ENCODE measurements at regions not wholly inside any gene's neighbourhood (a gene's known extent, or its start where the extent isn't known, plus 50 kb on each side); places are given as distances from the start of the nearest gene placed in this dataset.

DNA sequence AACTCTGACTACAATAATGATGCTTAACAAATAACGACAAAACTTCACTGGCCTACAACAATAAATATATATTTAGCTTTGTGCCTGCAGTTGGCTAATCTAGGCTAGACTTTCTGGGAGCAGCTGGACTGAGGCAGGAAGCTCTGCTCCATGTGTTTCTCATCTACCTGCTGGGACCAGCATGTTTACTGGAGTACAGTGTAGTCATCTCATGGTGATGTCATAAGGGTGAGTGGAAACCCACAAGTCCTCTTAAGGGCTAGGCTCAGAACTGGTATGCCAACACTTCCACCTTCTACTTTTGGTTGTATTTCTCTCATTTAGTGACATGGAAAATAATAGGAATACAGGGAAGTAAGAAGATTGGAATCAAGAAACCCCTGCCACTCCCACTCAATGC lies 85.7 kb upstream of the NIPBL start:
- DNase-seq (no peak), ATAC-seq (ENCODE audit: low FRiP score in 2 of 2) (no peak)
- TF ChIP-seq POLR2A (IDR thresholded peaks at IDR 0.05) (no peak), POLR2AphosphoS5 (IDR thresholded peaks at IDR 0.05) (no peak), EP300 (IDR thresholded peaks at IDR 0.05) (no peak)
- TF ChIP-seq, protein P1, sequence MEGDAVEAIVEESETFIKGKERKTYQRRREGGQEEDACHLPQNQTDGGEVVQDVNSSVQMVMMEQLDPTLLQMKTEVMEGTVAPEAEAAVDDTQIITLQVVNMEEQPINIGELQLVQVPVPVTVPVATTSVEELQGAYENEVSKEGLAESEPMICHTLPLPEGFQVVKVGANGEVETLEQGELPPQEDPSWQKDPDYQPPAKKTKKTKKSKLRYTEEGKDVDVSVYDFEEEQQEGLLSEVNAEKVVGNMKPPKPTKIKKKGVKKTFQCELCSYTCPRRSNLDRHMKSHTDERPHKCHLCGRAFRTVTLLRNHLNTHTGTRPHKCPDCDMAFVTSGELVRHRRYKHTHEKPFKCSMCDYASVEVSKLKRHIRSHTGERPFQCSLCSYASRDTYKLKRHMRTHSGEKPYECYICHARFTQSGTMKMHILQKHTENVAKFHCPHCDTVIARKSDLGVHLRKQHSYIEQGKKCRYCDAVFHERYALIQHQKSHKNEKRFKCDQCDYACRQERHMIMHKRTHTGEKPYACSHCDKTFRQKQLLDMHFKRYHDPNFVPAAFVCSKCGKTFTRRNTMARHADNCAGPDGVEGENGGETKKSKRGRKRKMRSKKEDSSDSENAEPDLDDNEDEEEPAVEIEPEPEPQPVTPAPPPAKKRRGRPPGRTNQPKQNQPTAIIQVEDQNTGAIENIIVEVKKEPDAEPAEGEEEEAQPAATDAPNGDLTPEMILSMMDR (IDR thresholded peaks at IDR 0.05): no peak
- 88 to 93% methylated on average over 1 of the region's 1 CpG for WGBS, 2 donors
- no peaks in the 10 kb centered on the region for H3K36me3 ChIP-seq
- H3K4me1 ChIP-seq: no peaks in the 10 kb centered on the region
- no peak overlapping the region for H3K4me3 ChIP-seq
- no peaks in the 10 kb centered on the region for H3K9me3 ChIP-seq
- no peak overlapping the region for H3K27ac ChIP-seq
- no peaks in the 10 kb centered on the region for H3K27me3 ChIP-seq

DNA sequence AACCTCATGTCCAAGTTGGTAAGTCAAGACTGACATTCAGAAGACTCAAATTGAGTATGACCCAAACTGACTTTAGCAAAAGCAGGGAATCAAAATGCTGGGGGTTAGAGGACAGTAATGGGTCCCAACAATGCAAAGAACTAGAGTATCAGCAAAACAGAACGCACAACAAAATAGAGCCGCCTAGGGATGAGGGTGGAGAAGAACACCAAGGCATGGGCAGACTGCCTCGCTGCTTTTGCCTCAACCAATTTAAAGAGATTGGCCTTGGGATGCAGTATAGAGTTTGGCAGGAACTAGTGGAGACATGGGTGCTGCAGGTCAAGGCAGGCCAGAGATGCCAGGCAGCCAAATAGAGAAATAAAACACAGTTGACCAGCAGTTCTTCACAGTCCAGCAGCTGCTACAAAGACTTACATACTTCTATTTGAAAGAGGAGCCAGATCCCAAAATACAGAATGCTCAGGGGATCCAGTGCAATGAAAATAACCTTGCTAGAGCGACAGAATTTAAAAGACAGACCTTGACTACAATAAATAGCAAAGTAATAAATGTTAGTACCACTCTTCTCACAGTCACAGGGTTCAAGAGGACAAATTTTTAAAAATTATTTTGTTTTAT lies 83.9 kb upstream of the NIPBL start:
- DNase-seq: no peak
- 83 to 87% methylated on average over 4 of the region's 4 CpGs for WGBS, 2 donors
- no peak overlapping the region for H3K27ac ChIP-seq
- H3K4me3 ChIP-seq: no peak overlapping the region
- no peak for ATAC-seq (ENCODE audit: low FRiP score in 2 of 2)
- H3K36me3 ChIP-seq: no peaks in the 10 kb centered on the region
- TF ChIP-seq, protein P1 (IDR thresholded peaks at IDR 0.05): no peak
- TF ChIP-seq POLR2A (IDR thresholded peaks at IDR 0.05): no peak
- TF ChIP-seq EP300 (IDR thresholded peaks at IDR 0.05): no peak
- TF ChIP-seq POLR2AphosphoS5 (IDR thresholded peaks at IDR 0.05): no peak
- no peaks in the 10 kb centered on the region for H3K27me3 ChIP-seq
- H3K4me1 ChIP-seq: no peaks in the 10 kb centered on the region
- no peaks in the 10 kb centered on the region for H3K9me3 ChIP-seq

DNA sequence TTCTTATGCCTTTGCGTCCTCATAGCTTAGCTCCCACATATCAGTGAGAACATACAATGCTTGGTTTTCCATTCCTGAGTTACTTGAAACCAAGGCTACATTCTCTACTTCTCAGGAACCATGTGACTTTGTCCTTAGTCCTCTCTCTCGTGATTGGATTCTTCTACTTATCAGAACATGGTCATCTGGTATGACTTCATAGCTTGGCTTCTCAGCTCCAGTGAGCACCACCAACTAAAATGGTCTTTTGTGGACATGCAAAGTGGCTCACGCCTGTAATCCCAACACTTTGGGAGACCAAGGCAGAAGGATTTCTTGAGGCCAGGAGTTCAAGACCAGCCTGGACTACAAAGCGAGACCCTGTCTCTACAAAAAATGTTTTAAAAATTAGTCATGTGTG lies 81.2 kb upstream of the NIPBL start:
- no peak for ATAC-seq (ENCODE audit: low FRiP score in 2 of 2)
- 86 to 89% methylated on average over 4 of the region's 4 CpGs for WGBS, 2 donors

DNA sequence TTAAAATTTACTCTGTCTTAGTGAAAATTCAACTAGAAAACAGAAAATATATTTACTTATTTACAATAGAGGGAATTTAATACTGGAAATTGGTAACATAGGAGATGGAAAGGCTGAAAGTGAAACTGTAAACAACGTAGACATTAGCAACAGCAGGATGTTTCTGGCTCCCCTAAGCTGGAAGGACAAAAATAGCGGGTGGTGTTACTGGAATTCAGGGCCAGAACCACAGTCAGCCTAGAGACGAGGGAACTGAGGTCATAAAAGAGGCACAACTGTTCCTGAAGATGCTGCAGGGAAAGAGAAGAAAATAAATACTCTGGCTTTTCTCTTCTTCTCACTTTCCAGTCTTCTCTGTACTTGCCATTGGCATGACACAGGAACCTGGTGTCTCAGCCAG lies 80.4 kb upstream of the NIPBL start:
- no peak overlapping the region for H3K27ac ChIP-seq

More for the DNA sequence above, 81.2 kb upstream of the NIPBL start:
- H3K27ac ChIP-seq: no peak overlapping the region
- no peaks in the 10 kb centered on the region for H3K27me3 ChIP-seq
- no peaks in the 10 kb centered on the region for H3K36me3 ChIP-seq
- TF ChIP-seq, protein P1 (IDR thresholded peaks at IDR 0.05): no peak
- TF ChIP-seq POLR2A (IDR thresholded peaks at IDR 0.05) (no peak), POLR2AphosphoS5 (IDR thresholded peaks at IDR 0.05) (no peak), EP300 (IDR thresholded peaks at IDR 0.05) (no peak)
- H3K9me3 ChIP-seq: no peaks in the 10 kb centered on the region
- no peak overlapping the region for H3K4me3 ChIP-seq
- no peaks in the 10 kb centered on the region for H3K4me1 ChIP-seq
- no peak for DNase-seq

More for the DNA sequence above, 80.4 kb upstream of the NIPBL start:
- ATAC-seq (ENCODE audit: low FRiP score in 2 of 2): no peak
- no peaks in the 10 kb centered on the region for H3K9me3 ChIP-seq
- no peaks in the 10 kb centered on the region for H3K36me3 ChIP-seq
- no peaks in the 10 kb centered on the region for H3K27me3 ChIP-seq
- TF ChIP-seq POLR2AphosphoS5 (IDR thresholded peaks at IDR 0.05) (no peak), EP300 (IDR thresholded peaks at IDR 0.05) (no peak), POLR2A (IDR thresholded peaks at IDR 0.05) (no peak)
- TF ChIP-seq, protein P1 (IDR thresholded peaks at IDR 0.05): no peak
- WGBS, 2 donors: 54 to 59% methylated on average over 3 of the region's 3 CpGs
- no peak for DNase-seq
- no peaks in the 10 kb centered on the region for H3K4me1 ChIP-seq
- no peak overlapping the region for H3K4me3 ChIP-seq

Data from upper lobe of left lung (tissue), 6 donors.